ENCODE measurements at regions not wholly inside any gene's neighbourhood (a gene's known extent, or its start where the extent isn't known, plus 50 kb on each side); places are given as distances from the start of the nearest gene placed in this dataset.
A peak's percentile ranks its signal among the peaks of the same experiment; 100 is the strongest.

DNA sequence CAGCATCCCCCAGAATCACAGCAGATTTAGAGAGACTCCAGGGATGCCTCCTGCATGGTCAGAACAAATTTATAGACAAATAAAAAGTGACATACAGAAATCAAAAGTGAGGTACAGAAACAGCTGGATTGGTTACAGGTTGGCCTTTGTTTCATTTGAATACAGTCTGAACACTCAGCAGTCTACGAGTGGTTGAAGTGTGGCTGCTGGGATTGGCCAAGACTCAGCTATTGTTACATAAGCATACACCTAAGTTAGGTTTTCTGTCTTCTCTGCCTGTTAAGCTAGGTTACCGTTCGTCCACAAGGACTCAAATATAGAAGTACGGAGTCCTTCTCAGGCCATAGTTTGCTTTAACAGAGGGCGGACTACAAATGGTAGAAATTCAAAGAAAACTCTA, 262.4 kb upstream of the SLC14A2 start:
- DNase-seq, result no peak

GRCh38 chr18:45353530-45353929, 261.7 kb upstream of the SLC14A2 start:
- no peak for DNase-seq

GRCh38 chr18:45355944-45356520, 259.2 kb upstream of the SLC14A2 start:
- DNase-seq, result no peak

DNA sequence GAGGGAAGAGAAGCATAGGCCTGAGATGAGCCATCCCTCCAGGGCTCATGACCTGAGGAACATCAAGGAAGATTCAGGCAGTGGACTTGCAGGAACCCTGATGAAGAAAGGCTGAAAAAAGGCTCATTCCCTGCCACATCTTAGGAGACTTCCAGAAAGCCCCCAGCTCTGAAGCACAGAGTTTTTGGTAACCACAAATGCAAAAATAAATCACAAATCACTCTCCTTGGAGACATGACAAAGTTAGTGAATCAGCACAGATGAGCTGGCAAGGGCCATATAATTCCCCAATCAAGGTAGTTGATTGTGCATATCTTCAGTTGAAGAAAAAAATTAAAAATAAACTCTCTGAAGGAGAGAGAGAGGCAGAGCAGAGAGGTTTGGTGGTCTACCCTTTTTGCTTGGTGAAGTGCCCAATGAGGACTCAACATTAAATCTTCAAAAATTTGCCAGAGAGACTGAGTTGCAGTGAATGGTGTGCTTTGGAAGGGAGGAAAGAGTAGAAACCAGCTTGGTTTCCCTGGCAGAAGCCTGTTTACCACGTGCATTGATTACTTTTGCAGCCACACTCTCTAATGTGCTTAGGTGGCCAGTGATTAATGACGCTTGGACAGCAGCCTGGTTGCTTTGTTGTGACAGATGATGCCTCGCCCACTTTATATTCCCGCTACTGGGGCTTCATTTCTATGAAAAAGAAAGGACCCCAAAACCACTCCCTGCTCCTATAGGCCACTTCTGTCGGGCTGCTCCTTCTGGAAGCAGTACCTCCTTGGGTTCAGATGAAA, 257.4 kb upstream of the SLC14A2 start:
- no peak for DNase-seq

GRCh38 chr18:45359275-45360009, 255.8 kb upstream of the SLC14A2 start:
- DNase-seq, result no peak

DNA sequence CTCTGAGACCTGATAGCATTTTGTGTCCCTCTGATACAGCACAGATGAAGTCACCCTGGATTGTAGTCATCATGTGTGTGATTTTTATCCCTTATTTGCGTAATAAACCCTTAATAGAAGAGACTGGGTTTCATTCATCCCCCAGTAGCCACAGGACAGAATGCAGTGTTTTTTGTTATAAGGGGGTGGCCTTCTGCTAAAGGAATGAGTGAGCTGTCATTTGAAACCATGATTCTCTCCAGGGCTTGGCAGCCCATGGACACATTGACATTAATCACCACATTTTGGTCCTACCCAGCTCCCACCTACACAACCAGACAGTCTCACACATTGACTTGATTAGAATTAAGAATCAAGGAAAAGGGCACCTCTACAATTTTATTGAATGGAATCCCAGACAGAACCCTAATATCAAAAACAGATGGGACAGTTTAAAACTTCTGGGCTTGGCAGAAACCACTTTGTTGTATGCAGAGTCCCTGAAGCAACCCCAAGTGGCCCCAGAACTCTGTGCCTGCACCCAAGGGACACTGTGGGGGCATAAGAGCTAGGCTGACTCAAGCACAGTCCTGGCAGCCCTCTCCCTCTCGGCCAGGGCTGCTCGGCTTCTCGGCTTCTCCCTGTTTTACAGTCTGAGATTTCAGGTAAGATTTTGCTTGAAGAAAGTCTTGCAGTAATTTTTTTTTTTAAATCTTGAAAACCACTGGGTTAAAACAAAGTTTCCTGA, 254.0 kb upstream of the SLC14A2 start:
- no peak for DNase-seq

DNA sequence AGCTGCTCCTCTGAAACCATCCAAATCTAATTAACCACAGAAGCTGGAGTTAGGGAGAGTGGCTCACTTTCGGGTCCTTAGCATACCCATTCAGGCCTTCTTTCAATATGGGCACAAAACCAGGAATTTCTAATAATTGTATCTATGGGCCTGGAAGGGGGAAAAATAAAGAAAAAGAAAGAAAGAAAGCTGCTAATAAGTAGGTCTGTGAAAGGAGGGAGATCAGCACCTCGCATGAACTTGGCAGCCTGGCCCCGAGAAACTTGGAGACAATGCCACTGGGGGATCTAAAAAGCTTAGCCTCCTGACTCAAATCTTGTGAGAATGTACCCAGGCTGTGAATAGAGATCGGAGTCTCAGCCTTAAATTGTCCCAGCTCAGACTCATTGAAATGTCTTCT, 252.1 kb upstream of the SLC14A2 start:
- DNase-seq, result no peak

GRCh38 chr18:45365835-45366234, 249.4 kb upstream of the SLC14A2 start:
- DNase-seq, result no peak

DNA sequence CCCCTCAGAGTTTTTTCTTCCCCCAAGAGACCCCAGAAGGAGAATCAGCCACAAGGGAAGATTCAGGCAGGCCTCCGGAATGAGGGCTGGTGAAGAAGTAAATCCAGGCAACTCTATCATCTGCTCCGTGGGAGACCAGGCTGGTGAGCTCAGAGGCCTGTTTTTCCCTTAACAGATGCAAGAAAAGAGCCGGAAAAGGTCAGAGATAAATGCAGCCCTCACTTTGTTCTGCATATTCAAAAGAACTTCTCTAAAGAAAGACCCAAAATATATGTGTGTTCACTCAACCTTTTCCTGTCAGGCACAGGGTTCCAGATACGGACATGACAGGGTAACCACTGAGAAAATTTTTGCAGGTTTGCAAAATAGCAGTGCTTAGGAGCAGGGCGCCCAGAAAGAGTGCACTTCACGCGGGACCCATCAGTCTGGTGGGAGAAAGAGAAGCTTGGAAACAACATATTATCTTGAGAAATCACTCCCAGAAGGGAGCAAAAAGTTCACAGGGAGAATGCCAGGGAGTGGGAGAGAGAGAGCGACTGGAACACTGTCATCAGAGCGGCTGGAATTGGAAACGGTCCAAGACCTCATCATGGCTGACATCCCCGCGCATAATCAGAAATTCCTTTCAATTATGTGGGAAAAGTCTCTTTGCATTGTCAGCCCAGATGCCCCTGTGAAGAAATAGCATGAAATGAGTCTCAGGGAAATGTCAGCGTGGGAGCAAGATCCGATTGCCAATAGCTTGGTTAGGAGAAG, 244.8 kb upstream of the SLC14A2 start:
- no peak for DNase-seq

GRCh38 chr18:45373286-45373880, 241.9 kb upstream of the SLC14A2 start:
- peak; percentile 80 for DNase-seq

DNA sequence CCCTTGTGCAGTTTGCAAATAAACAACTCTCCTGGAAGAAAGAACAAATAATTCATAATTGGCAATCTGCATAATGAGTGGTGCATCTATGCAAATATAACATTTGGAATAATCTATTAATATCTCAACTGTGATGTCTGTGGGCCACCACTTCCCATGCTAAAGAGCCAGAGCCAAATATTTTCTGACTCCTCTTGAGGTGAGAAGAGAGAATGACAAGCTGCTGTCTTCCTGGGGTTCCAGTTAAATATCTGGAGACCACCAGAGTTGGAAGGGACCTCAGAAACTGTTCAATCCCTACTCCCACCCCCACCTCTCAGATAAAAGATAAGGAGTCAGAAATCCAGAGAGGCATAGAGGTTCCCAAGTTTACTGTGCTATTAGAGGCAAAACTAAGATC, 241.0 kb upstream of the SLC14A2 start:
- DNase-seq, result no peak

DNA sequence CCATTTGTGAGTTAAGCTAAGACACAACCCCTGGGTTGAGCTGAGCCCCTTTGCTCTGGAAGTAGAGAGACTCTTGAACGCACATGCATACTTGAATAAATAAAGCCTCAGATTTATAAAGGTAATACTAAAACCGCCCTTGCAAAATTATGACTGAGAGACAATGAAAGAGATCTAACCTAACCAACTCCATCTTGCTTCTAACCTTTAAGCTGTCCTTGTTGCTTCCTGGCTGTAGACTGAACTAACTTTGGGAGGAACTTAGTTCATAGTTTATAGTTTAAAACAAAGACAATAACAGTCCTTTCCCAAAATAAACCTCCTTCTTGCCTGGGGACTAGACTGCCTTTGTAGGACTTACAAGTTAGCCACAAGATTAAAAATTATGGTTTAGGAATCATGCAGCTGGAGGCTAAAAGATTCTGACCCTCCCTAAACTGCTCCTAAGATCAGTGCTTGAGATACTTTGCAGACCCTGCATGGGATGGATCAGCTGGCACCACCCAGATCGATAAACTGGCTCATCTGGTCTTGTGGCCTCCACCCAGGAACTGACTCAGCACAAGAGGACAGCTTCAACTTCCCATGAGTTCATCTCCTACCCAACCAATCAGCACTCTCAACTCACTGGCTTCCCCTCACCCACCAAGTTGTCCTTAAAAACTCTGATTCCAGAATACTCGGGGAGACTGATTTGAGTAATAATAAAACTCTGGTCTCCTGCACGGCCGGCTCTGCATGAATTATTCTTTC, 240.2 kb upstream of the SLC14A2 start:
- peak; percentile 21 for DNase-seq

- no peak for DNase-seq
These were observed 239.1 kb upstream of the SLC14A2 start for GRCh38 chr18:45376193-45376592.

DNA sequence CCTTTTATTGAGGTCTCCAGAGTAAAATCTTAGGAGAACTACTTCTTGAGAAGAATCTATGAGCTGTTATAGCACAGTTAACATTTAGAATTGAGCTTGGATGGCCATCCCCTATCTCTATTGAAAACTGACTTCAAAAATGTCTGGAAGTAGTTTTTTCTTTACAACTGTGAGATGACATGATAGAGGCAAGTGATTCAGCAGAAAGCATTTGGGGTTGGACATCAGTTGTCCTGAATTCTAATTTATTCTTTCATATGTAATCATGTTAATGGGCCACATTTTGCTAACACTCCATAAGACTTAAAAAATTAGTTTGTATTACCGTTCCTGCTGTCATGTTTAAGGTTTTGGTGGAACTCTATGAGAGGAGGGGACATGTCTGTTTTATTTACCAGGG, 237.0 kb upstream of the SLC14A2 start:
- no peak for DNase-seq

- no peak for DNase-seq
These were observed 236.3 kb upstream of the SLC14A2 start for GRCh38 chr18:45378933-45379332.

GRCh38 chr18:45379903-45380302, 235.4 kb upstream of the SLC14A2 start:
- no peak for DNase-seq

DNA sequence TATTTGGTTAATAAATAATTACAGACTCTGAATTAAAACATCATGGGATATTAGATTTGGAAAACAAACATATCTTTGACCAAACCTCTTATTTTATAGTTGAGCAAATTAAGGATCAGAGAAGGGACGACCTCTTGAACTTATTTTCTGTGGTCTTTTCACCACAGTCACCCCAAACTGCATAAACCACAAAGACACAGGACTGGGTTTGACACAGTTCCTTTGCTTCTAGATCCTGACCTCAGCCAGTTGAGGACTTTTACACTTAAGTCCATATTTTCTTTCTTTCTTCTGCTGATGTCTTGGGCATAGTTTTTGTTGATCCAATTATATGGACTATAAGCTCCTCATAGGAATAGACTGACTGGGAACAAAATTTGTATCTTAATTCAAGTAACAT, 234.0 kb upstream of the SLC14A2 start:
- DNase-seq, result peak; percentile 26

- no peak for DNase-seq
These were observed 232.0 kb upstream of the SLC14A2 start for GRCh38 chr18:45383228-45383627.

DNA sequence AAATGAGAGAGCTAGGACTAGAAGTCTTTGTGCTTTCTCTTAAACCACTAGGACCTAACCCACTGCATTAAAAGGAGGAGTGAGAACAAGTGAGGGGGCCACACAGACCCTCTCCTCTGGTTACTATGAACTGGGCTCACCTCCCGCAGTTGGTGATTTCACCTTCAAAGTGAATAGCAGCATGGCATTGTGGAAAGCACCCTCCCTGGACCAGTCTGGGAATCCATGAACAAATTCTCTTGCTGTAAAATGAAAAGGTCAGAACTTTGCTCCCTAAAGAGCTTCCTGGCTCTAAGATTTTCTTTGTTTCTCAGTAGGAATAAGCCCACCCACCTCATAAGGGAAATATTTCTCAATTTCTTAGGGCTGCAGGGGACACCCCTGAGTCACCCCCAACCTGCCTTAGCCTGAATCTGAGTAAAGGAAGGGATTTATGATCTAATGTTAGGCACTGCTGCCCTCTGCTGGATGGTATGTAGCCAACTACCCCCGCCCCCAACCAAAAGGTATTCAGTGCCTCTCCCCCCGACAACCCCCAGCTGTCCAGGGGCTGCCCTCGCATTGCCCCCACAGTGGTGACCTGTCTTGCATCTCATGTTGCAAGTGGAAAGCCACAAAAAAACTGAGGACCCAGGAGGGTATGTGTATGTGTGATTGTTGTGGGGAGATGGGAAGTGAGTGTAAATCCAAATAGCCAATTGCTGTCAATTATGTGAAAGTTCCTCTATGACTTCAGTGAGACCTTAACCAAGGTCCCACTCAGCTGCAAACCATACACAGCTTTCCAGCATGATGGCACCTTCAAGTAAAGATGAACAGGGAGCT, 230.9 kb upstream of the SLC14A2 start:
- DNase-seq, result peak; percentile 30

DNA sequence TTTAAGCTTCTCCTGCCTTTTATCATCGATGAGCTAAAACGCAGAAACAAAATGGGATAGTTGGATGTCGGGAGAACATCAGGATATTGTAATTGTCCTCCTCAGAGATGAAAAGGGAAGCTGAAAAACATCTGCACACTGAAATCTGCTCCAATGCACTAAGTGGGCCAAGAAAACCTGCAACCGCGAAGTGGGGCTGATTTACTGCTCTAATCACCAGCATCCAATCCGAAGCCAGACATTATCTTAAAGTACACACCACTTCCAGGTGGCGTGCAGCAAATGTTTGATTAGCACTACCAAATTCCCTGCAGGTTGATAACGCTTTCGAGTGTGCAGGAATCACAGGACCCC, 230.3 kb upstream of the SLC14A2 start:
- DNase-seq, result no peak
